ENCODE measurements at regions not wholly inside any gene's neighbourhood (a gene's known extent, or its start where the extent isn't known, plus 50 kb on each side); places are given as distances from the start of the nearest gene placed in this dataset.

DNA sequence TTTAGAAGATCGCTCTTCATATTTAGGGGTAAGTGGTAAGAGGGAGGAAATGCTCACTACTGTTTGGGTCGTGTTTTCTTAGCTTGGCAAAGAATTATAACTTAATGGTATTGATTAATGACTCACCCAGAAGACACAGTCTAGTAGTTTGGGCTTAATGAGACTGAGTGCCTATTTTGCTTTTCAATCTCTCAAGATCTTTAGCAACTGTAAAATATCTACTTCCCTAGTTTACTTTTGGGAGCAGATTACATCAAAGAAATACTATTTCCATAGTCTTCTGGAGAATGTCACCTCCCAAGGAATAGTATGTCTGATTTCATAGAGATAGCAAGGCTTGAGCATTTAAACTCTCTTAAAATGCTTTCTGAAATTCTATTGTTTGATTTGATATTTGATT lies 100.5 kb upstream of the SLC25A13 start:
- no peak overlapping the region for H3K9ac ChIP-seq (ENCODE audit: low read depth in 1 of 2, low read length in 2 of 2)
- no peak overlapping the region for H3K27ac ChIP-seq (ENCODE audit: low read depth in 1 of 2, low read length in 2 of 2)
- H3K36me3 ChIP-seq (ENCODE audit: control insufficient read depth in 4 of 4, insufficient read depth in 3 of 4, low read depth in 1 of 4, low read length in 3 of 4): no peaks in the 10 kb centered on the region
- H3K9me3 ChIP-seq (ENCODE audit: control insufficient read depth in 4 of 4, low read length in 3 of 4): no peaks in the 10 kb centered on the region
- H3K4me1 ChIP-seq (ENCODE audit: control insufficient read depth in 4 of 4, insufficient read depth in 4 of 4, low read length in 3 of 4): peaks cover 0 to 2% (median under 1%) of the 10 kb centered on the region in 4 donors
- 83% methylated on average over 2 of the region's 2 CpGs for WGBS
- DNase-seq (ENCODE audit: low spot score): no peak
- no peak overlapping the region for H3K4me3 ChIP-seq (ENCODE audit: low read depth in 1 of 3, low read length in 3 of 3)
- H3K27me3 ChIP-seq (ENCODE audit: control insufficient read depth in 4 of 4, insufficient read depth in 4 of 4, low read length in 3 of 4): no peaks in the 10 kb centered on the region
- no peak for TF ChIP-seq EGR1 (IDR thresholded peaks at IDR 0.05; ENCODE audit: low read depth in 2 of 2)
- no peak for TF ChIP-seq RAD21 (IDR thresholded peaks at IDR 0.05)
- no peak for TF ChIP-seq FOXA1 (IDR thresholded peaks at IDR 0.05)
- TF ChIP-seq, protein P1, sequence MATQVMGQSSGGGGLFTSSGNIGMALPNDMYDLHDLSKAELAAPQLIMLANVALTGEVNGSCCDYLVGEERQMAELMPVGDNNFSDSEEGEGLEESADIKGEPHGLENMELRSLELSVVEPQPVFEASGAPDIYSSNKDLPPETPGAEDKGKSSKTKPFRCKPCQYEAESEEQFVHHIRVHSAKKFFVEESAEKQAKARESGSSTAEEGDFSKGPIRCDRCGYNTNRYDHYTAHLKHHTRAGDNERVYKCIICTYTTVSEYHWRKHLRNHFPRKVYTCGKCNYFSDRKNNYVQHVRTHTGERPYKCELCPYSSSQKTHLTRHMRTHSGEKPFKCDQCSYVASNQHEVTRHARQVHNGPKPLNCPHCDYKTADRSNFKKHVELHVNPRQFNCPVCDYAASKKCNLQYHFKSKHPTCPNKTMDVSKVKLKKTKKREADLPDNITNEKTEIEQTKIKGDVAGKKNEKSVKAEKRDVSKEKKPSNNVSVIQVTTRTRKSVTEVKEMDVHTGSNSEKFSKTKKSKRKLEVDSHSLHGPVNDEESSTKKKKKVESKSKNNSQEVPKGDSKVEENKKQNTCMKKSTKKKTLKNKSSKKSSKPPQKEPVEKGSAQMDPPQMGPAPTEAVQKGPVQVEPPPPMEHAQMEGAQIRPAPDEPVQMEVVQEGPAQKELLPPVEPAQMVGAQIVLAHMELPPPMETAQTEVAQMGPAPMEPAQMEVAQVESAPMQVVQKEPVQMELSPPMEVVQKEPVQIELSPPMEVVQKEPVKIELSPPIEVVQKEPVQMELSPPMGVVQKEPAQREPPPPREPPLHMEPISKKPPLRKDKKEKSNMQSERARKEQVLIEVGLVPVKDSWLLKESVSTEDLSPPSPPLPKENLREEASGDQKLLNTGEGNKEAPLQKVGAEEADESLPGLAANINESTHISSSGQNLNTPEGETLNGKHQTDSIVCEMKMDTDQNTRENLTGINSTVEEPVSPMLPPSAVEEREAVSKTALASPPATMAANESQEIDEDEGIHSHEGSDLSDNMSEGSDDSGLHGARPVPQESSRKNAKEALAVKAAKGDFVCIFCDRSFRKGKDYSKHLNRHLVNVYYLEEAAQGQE (IDR thresholded peaks at IDR 0.05): no peak
- TF ChIP-seq HNF4G (IDR thresholded peaks at IDR 0.05): no peak
- no peak for TF ChIP-seq YY1 (IDR thresholded peaks at IDR 0.05)

DNA sequence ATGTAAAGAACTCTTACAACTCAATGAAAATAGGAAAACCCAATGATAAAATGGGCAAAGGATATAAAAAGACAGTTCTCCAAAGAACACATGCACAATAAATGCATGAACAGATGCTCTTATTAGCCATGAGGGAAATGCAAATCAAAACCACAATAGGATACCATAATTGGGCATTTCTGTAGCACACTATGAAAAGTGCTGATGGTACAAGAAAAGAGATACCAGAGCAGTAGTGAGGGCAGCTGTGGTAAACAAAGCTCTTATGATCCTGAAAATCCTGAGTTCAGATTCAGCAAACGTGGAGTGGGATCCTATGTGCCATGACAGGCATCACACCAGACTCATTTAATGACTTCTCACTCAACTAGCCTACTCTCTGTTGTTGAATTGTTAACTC lies 96.7 kb upstream of the SLC25A13 start:
- 94% methylated on average over 1 of the region's 1 CpG for WGBS
- Histone ChIP-seq H3K27me3 (ENCODE audit: control insufficient read depth in 4 of 4, insufficient read depth in 4 of 4, low read length in 3 of 4) (no peaks in the 10 kb centered on the region), H3K4me1 (ENCODE audit: control insufficient read depth in 4 of 4, insufficient read depth in 4 of 4, low read length in 3 of 4) (peaks cover 4 to 28% (median 25%) of the 10 kb centered on the region in 4 donors), H3K4me3 (ENCODE audit: low read depth in 1 of 3, low read length in 3 of 3) (no peak overlapping the region), H3K9ac (ENCODE audit: low read depth in 1 of 2, low read length in 2 of 2) (no peak overlapping the region), H3K36me3 (ENCODE audit: control insufficient read depth in 4 of 4, insufficient read depth in 3 of 4, low read depth in 1 of 4, low read length in 3 of 4) (no peaks in the 10 kb centered on the region), H3K9me3 (ENCODE audit: control insufficient read depth in 4 of 4, low read length in 3 of 4) (no peaks in the 10 kb centered on the region), H3K27ac (ENCODE audit: low read depth in 1 of 2, low read length in 2 of 2) (no peak overlapping the region)
- no peak for DNase-seq (ENCODE audit: low spot score)
- TF ChIP-seq RAD21 (IDR thresholded peaks at IDR 0.05) (no peak), HNF4A (conservative IDR thresholded peaks at IDR 0.05) (no peak), FOXA2 (IDR thresholded peaks at IDR 0.05) (no peak), ATF3 (IDR thresholded peaks at IDR 0.05) (no peak), FOXA1 (IDR thresholded peaks at IDR 0.05) (no peak), EGR1 (IDR thresholded peaks at IDR 0.05; ENCODE audit: low read depth in 2 of 2) (no peak), SP1 (IDR thresholded peaks at IDR 0.05) (no peak), ZBTB33 (IDR thresholded peaks at IDR 0.05) (no peak), RXRA (IDR thresholded peaks at IDR 0.05) (no peak), HNF4G (IDR thresholded peaks at IDR 0.05) (no peak)
- TF ChIP-seq, protein P2, sequence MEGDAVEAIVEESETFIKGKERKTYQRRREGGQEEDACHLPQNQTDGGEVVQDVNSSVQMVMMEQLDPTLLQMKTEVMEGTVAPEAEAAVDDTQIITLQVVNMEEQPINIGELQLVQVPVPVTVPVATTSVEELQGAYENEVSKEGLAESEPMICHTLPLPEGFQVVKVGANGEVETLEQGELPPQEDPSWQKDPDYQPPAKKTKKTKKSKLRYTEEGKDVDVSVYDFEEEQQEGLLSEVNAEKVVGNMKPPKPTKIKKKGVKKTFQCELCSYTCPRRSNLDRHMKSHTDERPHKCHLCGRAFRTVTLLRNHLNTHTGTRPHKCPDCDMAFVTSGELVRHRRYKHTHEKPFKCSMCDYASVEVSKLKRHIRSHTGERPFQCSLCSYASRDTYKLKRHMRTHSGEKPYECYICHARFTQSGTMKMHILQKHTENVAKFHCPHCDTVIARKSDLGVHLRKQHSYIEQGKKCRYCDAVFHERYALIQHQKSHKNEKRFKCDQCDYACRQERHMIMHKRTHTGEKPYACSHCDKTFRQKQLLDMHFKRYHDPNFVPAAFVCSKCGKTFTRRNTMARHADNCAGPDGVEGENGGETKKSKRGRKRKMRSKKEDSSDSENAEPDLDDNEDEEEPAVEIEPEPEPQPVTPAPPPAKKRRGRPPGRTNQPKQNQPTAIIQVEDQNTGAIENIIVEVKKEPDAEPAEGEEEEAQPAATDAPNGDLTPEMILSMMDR (IDR thresholded peaks at IDR 0.05; ENCODE audit: low read depth, low read length, missing input control): no peak
- TF ChIP-seq, protein P1 (IDR thresholded peaks at IDR 0.05): no peak
- TF ChIP-seq, protein P3, sequence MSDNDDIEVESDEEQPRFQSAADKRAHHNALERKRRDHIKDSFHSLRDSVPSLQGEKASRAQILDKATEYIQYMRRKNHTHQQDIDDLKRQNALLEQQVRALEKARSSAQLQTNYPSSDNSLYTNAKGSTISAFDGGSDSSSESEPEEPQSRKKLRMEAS (IDR thresholded peaks at IDR 0.05): no peak

Measured in liver (tissue), 8 donors.